Psoas muscle (tissue), 7 donors: ENCODE measurements at regions not wholly inside any gene's neighbourhood (a gene's known extent, or its start where the extent isn't known, plus 50 kb on each side); places are given as distances from the start of the nearest gene placed in this dataset.

Source experiments
- ATAC-seq, 4 donors: fragments of 200-7000 bp; cut with Tn5 transposase; one replicate each; pipeline ENCODE4 v1.9.1; 2020; ENCODE audit warnings: moderate library complexity in 3 of 4, mild to moderate bottlenecking in 2 of 4
- DNase-seq, 2 donors: peaks; one replicate each; pipeline ENCODE4 v3.0.0-alpha.2; 2020
- H3K27ac ChIP-seq: fragments of 200-600 bp; one replicate; pipeline ENCODE4 v1.8.0; 2022
- H3K27me3 ChIP-seq, 3 donors: fragments of 200-600 bp in 1 of 3; one replicate each; pipeline versions ENCODE4 v1.6.1 to v1.8.0; 2013 to 2022; ENCODE audit warnings: low read length in 2 of 3, mild to moderate bottlenecking in 2 of 3, moderate library complexity in 1 of 3; ENCODE audit not compliant: insufficient read depth in 3 of 3
- H3K36me3 ChIP-seq, 2 donors: fragments of 200-600 bp in 1 of 2; one replicate each; pipeline versions ENCODE4 v1.6.1 to v1.8.0; 2013 to 2022; ENCODE audit warnings: low read depth in 1 of 2, mild to moderate bottlenecking in 1 of 2, moderate library complexity in 1 of 2; ENCODE audit not compliant: insufficient read depth in 1 of 2
- H3K4me1 ChIP-seq: fragments of 200-600 bp; one replicate; pipeline ENCODE4 v1.8.0; 2022
- H3K4me3 ChIP-seq: fragments of 200-600 bp; one replicate; pipeline ENCODE4 v1.8.0; 2022; ENCODE audit warnings: mild to moderate bottlenecking
- H3K9me3 ChIP-seq: fragments of 200-600 bp; one replicate; pipeline ENCODE4 v1.8.0; 2022
- WGBS, 3 donors: extraction: QIAGEN DNeasy Blood & Tissue Kit; methylation state at CpG; one replicate each; pipeline versions ENCODE4 v1.1.6 to v1.1.7; 2013; 5-methylcytosine and 5-hydroxymethylcytosine counted together
- intact Hi-C, 2 donors: fragments of 100-400 bp; cut with DNase I; formaldehyde crosslinking; loops; one replicate each; pipeline versions ENCODE4 v1.11.0 to v1.14.2; 2022
- TF ChIP-seq, protein P1 (sequence below): fragments of 200-600 bp; IDR thresholded peaks from one replicate; pipeline ENCODE4 v1.8.0; 2022; ENCODE audit warnings: antibody characterized with exemption
- donor health status: healthy with polysubstance abuse.
- donor health status: DM: no; HTN: no; CAD: no; lungs with moderate emphysema.
- donor health status: Bipolar disorder and iron deficiency.
- donor health status: healthy.
- donor health status: DM: yes; HTN: yes; CAD: no.
- donor health status: DM: no; HTN: no; CAD: no.
- donor health status: DM: yes; HTN: yes; CAD: no.

DNA sequence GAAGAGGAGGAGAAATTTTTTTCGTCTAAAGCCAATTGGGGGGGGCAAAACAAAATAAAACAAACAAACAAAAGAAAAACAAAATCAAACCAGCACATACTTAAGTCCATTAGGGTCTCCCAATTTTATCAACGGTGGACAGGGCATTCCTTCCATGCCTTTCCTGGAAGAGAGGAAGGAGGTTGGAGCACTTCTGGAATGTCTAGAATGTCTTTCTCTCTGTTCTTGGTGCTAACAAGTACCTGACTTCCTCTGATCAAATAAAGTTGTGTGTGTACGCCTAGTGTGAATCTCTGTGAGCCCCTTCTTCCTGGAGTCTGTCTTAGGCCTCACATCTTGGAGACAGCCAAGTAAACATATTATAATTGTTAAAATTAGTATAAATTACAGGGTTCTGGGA, 399.0 kb upstream of the LRRTM1 start:
- H3K4me3 ChIP-seq: no peak overlapping the region
- H3K4me1 ChIP-seq: no peaks in the 10 kb centered on the region
- no peaks in the 10 kb centered on the region for H3K9me3 ChIP-seq
- DNase-seq: no peak
- no peak overlapping the region for H3K27ac ChIP-seq
- 61 to 65% (median 61%) methylated on average over 3 of the region's 3 CpGs for WGBS, 3 donors
- TF ChIP-seq, protein P1, sequence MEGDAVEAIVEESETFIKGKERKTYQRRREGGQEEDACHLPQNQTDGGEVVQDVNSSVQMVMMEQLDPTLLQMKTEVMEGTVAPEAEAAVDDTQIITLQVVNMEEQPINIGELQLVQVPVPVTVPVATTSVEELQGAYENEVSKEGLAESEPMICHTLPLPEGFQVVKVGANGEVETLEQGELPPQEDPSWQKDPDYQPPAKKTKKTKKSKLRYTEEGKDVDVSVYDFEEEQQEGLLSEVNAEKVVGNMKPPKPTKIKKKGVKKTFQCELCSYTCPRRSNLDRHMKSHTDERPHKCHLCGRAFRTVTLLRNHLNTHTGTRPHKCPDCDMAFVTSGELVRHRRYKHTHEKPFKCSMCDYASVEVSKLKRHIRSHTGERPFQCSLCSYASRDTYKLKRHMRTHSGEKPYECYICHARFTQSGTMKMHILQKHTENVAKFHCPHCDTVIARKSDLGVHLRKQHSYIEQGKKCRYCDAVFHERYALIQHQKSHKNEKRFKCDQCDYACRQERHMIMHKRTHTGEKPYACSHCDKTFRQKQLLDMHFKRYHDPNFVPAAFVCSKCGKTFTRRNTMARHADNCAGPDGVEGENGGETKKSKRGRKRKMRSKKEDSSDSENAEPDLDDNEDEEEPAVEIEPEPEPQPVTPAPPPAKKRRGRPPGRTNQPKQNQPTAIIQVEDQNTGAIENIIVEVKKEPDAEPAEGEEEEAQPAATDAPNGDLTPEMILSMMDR: no peak
- intact Hi-C loops: no loop called here
- ATAC-seq: no peak
- H3K27me3 ChIP-seq: no peaks in the 10 kb centered on the region
- no peaks in the 10 kb centered on the region for H3K36me3 ChIP-seq

DNA sequence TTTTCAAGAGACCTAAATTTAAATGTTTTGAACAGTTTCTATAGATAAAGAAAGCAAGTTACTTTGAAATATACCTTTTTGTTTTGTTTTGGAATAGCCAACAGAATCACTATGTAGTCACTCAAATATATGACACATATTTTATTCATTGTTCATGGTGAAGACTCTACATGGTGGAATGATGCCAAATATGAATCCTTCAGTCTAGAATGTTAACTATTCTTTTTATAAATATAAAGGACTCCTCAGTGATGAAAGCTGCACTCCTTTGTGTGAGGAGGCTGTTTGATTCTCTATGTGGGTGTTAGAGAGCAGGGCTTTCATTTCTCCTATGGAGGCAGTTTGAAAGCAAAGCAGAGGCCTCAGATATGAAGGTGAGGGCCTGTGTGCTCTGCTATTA, 396.4 kb upstream of the LRRTM1 start:
- Histone ChIP-seq H3K9me3 (no peaks in the 10 kb centered on the region), H3K36me3 (no peaks in the 10 kb centered on the region), H3K4me3 (no peak overlapping the region), H3K27ac (no peak overlapping the region), H3K27me3 (no peaks in the 10 kb centered on the region), H3K4me1 (no peaks in the 10 kb centered on the region)
- intact Hi-C loops: no loop called here
- TF ChIP-seq, protein P1: no peak
- DNase-seq (no peak), ATAC-seq (no peak)
